K562 (cell line): ENCODE measurements at regions not wholly inside any gene's neighbourhood (a gene's known extent, or its start where the extent isn't known, plus 50 kb on each side); places are given as distances from the start of the nearest gene placed in this dataset.

ENCODE experiments used
- EZH2 ChIP-seq: IDR thresholded peaks from 2 replicates; pipeline ENCODE4 v1.6.1; 2012; ENCODE audit warnings: low read depth, mild to moderate bottlenecking, inconsistent platforms, low read length, borderline replicate concordance
- MYBL2 ChIP-seq, 2 experiments: fragments of 450-650 bp in 1 of 2; sonication (generic) in 1 of 2; formaldehyde crosslinking in 1 of 2; IDR thresholded peaks; 2 replicates each; pipeline versions ENCODE4 v1.6.1 to v1.8.1; 2017 to 2022; ENCODE audit warnings: borderline replicate concordance in 1 of 2, inconsistent platforms in 1 of 2, low read depth in 1 of 2, mild to moderate bottlenecking in 1 of 2, missing genetic modification reagents in 1 of 2, moderate library complexity in 1 of 2
- NFE2 ChIP-seq: IDR thresholded peaks from 2 replicates; pipeline ENCODE4 v1.6.1; 2014; ENCODE audit warnings: antibody characterized with exemption, low read depth
- POLR2A ChIP-seq: fragments of 450-650 bp; conservative IDR thresholded peaks from 2 replicates; pipeline ENCODE4 v1.6.1; 2016
- POLR3A ChIP-seq: IDR thresholded peaks from 2 replicates; pipeline ENCODE4 v1.6.1; 2011; ENCODE audit warnings: borderline replicate concordance, mild to moderate bottlenecking, moderate library complexity; ENCODE audit not compliant: insufficient read length, insufficient read depth; ENCODE audit errors: extremely low read depth
- RFX5 ChIP-seq: IDR thresholded peaks from 2 replicates; pipeline ENCODE4 v1.6.1; 2011; ENCODE audit warnings: low read depth, mild to moderate bottlenecking, improper control_type of control experiment, low read length
- TEAD4 ChIP-seq, 2 experiments: sonication (generic) in 1 of 2; formaldehyde crosslinking in 1 of 2; IDR thresholded peaks; 2 replicates each; pipeline versions ENCODE4 v1.6.1 to v1.8.0; 2012 to 2022; ENCODE audit warnings: borderline replicate concordance in 1 of 2, inconsistent platforms in 1 of 2, low read length in 1 of 2, mild to moderate bottlenecking in 1 of 2, missing genetic modification reagents in 1 of 2
- TF ChIP-seq, protein P1 (sequence below), 3 experiments: IDR thresholded peaks in 2 of 3; conservative IDR thresholded peaks in 1 of 3; 2 replicates each; pipeline ENCODE4 v1.5.1; 2011 to 2012; ENCODE audit warnings: low read length in 3 of 3, mild to moderate bottlenecking in 3 of 3, control low read depth in 2 of 3, improper control_type of control experiment in 1 of 3, inconsistent platforms in 1 of 3, low read depth in 1 of 3, mixed read lengths in 1 of 3, moderate library complexity in 1 of 3; ENCODE audit not compliant: insufficient read depth in 2 of 3
- TF ChIP-seq, protein P2 (sequence below): fragments of 250-450 bp; sonication (Bioruptor Pico); IDR thresholded peaks from 2 replicates; pipeline ENCODE4 v1.4.0; 2020

GRCh38 chr3:144629381-144629780 lies 657.8 kb downstream of the DIPK2A start:
- no peak for TF ChIP-seq POLR3A
- no peak for TF ChIP-seq TEAD4 (IDR thresholded peaks at IDR 0.05; ENCODE audit: low read length)
- no peak for TF ChIP-seq TEAD4 (CRISPR knock-in tag; IDR thresholded peaks at IDR 0.05; ENCODE audit: borderline replicate concordance)
- TF ChIP-seq NFE2: no peak
- TF ChIP-seq EZH2: no peak
- no peak for TF ChIP-seq RFX5
- TF ChIP-seq, protein P1, sequence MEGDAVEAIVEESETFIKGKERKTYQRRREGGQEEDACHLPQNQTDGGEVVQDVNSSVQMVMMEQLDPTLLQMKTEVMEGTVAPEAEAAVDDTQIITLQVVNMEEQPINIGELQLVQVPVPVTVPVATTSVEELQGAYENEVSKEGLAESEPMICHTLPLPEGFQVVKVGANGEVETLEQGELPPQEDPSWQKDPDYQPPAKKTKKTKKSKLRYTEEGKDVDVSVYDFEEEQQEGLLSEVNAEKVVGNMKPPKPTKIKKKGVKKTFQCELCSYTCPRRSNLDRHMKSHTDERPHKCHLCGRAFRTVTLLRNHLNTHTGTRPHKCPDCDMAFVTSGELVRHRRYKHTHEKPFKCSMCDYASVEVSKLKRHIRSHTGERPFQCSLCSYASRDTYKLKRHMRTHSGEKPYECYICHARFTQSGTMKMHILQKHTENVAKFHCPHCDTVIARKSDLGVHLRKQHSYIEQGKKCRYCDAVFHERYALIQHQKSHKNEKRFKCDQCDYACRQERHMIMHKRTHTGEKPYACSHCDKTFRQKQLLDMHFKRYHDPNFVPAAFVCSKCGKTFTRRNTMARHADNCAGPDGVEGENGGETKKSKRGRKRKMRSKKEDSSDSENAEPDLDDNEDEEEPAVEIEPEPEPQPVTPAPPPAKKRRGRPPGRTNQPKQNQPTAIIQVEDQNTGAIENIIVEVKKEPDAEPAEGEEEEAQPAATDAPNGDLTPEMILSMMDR (IDR thresholded peaks at IDR 0.05 in 2 of 3, conservative IDR thresholded peaks at IDR 0.05 in 1 of 3; ENCODE audit: insufficient read depth in 2 of 3, low read depth in 1 of 3, low read length in 3 of 3): no peak
- TF ChIP-seq MYBL2 (IDR thresholded peaks at IDR 0.05; ENCODE audit: low read depth): no peak
- no peak for TF ChIP-seq MYBL2 (CRISPR knock-in tag; IDR thresholded peaks at IDR 0.05; ENCODE audit: borderline replicate concordance)
- TF ChIP-seq, protein P2, sequence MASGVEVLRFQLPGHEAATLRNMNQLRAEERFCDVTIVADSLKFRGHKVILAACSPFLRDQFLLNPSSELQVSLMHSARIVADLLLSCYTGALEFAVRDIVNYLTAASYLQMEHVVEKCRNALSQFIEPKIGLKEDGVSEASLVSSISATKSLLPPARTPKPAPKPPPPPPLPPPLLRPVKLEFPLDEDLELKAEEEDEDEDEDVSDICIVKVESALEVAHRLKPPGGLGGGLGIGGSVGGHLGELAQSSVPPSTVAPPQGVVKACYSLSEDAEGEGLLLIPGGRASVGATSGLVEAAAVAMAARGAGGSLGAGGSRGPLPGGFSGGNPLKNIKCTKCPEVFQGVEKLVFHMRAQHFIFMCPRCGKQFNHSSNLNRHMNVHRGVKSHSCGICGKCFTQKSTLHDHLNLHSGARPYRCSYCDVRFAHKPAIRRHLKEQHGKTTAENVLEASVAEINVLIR (CRISPR knock-in tag): no peak
- no peak for TF ChIP-seq POLR2A
